KG1 (cell line): ENCODE measurements at regions not wholly inside any gene's neighbourhood (a gene's known extent, or its start where the extent isn't known, plus 50 kb on each side); places are given as distances from the start of the nearest gene placed in this dataset.
"Not testable (repeated sequence)": the region's sequence is repeated elsewhere in the genome, so short reads cannot be mapped to it uniquely, and the experiment has no call there.

Experiments
- DNase-seq: peaks from one replicate; lab custom pipeline; 2025; lab: John Stamatoyannopoulos, UW

DNA sequence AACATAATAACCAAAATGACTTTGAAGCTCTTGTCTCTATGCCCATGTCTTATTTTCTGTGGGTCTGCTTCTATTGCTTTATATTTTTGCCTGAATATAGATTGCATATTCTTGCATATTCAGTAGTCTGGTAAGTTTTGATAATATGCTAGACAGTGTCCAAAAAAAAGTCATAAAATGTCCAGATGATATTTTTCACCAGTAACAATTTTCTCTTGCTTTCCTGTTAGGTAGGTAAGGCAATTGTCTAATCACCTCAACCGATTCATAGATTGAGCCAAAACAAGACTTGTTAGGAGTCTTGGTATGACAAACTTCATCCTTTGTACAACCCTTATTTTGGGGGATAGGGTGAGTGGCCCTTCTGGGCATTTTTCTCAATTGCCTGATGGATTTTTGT lies 277.0 kb upstream of the NRP1 start:
- DNase-seq: no peak

DNA sequence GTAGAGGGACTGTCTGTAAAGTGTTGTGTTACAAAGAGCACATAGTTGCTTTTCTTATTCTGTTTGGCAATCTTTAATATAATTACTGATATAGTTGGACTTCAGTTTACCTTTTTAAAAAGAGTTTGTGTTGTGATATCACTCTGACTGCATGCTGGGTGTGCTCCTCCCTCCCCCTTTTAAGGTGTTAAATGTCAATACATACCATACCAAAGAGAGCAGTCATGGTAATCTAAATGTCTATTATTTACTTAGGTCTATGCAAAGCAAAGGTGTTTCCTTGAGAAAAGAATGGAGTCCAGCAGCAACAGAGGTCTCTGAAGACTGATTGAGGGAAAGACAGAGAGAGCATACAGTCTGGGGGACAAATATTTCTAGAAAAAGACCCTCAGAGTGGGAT lies 275.1 kb upstream of the NRP1 start:
- no peak for DNase-seq

DNA sequence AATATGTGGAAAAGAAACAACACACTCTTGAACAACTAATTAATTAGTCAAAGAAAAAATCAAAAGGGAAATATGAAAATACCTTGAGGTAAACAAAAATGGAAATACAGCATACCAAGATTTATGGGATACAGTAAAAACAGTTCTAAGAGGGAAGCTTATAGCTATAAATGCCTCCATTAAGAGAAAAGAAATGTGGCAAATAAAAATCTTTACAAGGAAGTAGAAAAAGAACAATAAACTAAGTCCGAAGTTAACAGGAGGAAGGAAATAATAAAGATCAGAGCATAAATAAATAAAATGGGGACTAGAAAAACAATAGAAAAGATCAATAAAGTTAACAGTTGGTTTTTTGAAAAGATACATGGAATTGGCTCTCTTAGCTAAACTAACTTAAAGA lies 267.8 kb upstream of the NRP1 start:
- no peak for DNase-seq

DNA sequence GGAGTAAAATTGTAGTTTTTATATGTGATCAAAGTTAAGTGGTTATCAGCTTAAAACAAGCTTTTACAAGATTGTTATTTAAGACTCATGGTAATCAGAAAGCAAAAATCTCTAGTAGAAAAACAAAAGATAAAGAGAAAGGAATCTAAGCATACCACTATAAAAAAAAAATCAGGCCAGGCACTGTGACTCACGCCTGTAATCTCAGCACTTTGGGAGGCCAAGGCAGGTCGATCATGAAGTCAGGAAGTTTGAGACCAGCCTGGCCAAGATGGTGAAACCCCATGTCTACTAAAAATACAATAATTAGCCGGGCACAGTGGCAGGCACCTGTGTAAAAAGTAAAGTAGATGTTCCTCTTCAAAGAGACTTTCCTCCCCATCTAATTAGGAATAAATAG lies 265.9 kb upstream of the NRP1 start:
- DNase-seq: no peak

DNA sequence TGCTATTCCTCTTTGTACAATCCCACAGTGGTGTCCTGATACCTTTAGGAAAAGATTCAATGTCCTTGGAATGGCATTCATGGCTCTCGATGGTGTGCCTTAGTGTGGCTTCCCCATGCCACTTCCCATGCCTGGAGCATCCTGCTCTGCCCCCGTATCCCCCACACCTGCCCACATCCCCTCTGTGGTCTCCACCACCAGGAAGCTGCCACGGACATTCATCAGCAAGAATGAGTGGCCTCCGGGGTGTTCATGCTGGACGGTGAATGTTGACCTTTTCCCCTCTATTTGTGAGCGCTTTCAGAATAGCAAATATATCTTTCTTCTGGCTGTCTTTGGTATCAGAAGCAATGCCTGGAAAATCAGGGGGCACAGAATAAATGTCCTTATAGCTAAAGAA lies 262.0 kb upstream of the NRP1 start:
- DNase-seq: no peak

DNA sequence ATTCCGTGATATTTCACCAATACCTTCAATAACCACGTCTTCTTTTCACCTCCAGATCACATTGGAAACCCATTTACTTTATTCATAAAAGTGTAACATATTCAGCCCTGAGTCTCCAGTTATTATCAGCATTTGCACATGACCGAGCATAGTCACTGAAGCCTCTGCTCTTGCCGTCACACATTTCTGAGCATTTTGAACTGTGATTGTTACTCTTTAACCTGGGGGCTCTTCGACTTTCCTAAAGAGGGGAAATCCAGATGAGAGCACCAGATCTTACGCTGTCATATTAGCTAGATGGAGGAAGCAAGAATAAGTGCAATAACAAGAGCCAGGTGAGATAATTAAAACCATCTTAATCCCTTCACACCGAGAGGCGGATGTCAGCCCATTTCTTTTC lies 260.0 kb upstream of the NRP1 start:
- no peak for DNase-seq

DNA sequence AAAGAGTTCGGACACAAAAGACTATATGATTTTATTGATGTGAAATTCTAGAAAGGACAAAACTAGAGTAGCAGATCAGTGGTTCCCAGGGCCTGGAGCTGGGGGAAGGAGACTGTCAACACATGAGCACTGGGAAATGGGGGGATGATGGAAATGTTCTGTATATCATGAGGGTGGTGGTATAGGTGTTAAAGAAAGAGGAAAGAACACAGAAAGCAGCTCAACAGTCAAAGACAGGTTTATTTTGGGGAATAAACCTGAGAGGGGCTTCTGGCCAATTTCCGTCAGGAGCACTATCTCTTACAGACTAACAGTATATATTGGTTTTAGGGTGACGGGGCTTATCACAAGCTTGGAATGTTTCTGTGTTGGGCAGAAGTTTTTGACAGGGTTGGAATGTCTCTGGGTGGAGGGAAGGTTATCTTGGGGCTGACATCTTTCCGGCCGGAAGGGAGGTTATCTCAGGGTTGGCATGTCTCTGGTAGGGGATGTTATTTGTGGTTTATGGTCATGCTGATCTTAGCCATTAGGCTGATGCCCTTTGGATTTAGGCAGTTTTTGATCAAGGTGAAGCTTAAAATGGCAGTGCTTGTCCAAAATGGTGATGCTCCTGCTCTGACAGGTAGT lies 254.6 kb upstream of the NRP1 start:
- no peak for DNase-seq

DNA sequence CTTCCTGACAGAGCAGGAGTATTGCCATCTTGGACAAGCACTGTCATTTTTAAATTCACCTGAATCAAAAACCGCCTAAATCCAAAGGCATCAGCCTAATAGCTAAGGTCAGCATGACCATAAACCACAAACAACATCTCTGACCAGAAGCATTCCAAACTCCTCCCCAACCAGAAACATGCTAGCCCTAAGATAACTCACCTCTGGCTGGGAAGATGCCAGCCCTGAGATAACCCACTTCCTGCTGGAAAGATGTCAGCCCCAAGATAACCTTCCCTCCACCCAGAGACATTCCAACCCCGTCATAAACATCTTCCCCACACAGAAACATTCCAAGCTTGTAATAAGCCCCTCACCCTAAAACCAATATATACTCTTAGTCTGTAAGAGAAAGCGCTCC lies 250.1 kb upstream of the NRP1 start:
- not testable (repeated sequence) for DNase-seq

DNA sequence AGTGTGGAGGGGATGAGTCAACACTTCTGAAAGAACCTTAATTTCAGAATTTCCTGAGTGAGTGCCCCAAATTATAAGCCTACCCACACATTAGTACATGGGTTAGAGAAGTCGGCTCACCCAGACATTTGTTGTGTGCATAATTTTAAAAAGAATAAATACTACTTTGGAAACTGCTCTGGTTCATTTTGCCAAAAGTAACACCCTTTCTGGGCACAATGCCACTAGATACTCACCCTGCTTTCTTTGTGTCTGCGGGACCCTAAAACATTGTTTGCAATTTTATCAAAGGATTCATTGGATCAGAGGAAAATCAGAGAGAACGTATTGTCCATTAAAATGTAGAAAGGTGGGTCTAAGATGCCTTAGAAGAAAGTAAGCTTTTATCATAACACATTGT lies 245.5 kb upstream of the NRP1 start:
- DNase-seq: no peak

DNA sequence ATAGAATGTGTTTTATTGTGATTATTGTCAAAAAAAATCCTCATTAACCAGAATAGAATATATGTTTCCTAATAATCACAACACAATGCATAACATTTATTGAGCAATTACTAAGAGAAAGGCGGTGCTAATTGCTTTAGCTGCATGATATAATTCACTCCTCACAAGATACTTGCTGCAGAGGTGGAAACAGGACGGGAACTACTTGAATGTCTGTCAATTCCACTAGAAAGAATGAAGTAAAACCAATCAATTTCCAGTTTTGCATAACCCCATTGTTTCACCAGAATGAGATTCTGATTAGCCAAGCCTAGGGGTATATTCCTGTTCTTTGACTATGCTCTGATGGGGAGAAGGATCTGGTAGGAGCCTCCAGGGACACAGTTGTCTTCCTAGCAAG lies 239.1 kb upstream of the NRP1 start:
- no peak for DNase-seq

DNA sequence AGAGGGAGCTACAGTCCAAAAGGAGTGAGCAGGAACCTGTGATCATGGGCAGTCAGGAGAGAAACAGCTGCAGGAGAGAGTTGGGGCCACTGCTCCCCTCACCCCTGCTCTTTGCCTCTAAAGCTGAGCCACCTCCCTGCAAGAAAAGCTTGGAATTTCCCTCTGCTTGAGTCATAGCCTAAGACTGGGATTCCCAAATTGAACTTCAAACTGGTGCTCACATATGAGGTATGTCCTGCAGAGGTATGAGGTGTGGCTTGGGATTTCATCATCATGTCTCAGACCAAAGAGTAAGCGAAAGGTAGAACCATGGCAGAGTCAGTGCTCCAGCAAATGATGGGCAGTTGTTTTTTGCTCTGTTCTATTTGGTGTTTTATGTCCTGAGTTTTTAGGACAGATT lies 237.1 kb upstream of the NRP1 start:
- DNase-seq: no peak

DNA sequence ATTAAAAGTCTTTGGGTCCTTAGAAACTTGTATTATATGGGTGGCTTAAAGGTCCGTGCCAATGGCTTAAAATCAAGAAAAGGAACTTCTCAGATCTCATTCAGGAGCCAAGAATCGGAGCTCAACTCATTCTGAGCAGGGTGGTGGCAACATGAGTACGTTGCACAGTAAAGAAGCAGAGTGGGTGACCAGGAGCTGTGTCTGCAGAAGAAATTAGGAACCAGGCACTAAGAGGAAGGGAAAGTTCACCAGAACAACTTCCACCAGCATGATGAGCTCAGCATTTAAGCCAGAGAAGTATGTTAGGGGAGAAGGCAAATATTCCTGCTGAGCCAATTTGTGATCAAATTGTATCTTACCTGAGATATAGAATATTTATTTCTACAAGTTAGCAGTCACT lies 236.0 kb upstream of the NRP1 start:
- DNase-seq: no peak

DNA sequence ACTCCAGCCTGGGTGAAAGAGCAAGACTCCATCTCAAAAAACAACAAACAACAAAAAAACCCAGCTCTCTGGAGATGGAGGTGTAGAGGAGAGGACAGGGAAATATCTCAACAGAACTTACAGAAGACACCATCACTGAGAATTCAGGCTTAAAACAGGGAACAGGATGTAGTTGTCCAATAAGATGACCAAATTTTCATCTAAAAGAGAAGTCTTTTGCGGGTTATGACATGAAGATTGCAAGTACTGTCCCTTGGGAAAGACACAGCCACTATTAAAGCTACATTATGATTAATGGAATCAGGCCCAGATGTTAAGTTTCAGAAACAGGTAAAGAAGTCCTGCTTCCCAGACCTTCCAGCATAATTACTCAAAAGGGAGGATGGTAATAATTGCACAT lies 235.2 kb upstream of the NRP1 start:
- no peak for DNase-seq

DNA sequence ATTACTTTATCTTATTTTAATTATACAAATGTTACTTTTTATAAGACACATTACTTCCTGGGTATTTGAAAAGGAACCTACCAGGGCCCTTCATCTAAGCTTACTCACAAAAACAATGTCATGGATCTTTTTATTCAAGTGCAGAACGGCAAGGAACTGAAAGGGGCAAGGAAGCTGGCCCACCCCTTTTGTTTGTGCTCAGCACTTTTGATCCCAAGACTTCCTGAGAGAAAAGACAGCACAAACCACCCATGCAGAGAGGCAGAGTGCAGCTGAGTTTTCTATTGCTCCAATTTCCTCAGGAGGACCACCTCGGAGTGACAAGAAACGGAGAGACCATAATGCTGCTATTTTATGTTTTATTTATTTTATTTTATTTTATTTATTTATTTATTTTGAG lies 232.0 kb upstream of the NRP1 start:
- no peak for DNase-seq

DNA sequence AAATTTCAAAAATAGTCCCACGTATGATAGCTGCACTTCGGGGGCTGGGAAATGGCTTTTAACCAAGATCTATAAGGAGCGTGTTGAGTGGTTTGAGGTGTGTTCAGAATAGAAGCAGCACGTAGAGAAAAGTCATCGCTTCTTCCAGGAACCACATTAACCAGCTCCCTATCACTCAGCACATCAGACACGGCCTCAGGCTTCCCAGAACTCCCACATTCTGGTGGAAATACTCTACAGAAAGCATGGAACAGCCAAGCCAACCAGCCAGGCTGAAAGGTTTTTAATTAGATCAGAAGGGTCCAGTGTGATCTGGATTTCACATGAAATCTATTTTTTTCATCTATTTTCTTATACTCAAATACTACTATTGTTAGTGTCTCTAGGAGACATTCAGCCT lies 231.5 kb upstream of the NRP1 start:
- no peak for DNase-seq

DNA sequence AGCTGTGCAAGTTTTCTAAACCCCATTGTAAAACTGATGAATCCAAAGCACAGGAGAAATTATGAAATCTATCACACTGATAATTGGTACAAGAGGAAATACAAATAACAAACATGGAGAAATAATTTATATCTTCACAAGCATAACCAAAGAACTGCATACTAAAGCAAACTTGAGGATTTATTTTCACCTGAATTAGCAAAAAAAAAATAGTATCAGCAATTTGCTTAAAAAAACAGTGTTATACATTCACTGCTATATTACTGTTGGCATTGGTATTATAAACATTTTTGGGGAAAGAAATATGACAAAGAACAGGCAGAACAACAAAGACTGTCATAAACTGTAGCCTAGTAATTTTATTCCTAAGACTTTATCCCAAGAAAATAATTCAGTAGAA lies 230.8 kb upstream of the NRP1 start:
- no peak for DNase-seq

DNA sequence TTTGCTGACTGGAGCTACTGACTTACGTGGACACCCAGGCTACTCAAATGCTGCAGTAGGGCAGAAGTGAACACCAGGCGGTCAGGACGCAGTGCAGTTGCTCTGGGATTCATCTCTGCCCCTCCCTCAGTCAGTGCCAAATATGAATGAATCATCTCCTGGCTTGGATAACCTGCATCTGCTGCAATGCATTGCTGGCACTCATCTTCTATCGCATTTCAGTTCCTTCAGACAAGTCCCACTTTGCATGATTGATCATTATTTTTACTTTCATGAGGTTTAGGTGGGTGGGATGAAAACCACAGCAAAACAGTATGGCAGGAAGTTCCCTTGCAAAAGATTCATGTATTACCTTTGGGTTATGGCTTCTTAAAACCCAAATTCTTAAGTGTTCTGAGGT lies 224.6 kb upstream of the NRP1 start:
- no peak for DNase-seq

DNA sequence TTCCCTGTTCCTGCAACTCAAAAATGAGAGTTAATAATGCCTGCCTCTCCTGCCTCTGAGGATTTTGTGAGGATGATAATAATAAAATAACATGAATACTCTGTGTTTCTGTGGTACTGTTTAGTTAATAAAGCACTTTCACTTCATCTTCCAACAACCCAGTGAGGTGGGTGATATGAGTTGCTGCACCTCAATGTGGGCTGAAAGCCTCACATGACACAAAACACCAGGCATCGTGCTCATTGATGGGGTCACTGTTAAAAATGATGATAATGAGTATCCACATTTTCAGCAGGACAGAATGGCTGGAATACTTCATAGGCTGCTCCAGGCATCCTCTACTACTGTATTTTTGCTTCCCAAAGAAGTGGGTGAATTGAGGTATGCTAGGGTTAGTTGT lies 222.8 kb upstream of the NRP1 start:
- DNase-seq: no peak

DNA sequence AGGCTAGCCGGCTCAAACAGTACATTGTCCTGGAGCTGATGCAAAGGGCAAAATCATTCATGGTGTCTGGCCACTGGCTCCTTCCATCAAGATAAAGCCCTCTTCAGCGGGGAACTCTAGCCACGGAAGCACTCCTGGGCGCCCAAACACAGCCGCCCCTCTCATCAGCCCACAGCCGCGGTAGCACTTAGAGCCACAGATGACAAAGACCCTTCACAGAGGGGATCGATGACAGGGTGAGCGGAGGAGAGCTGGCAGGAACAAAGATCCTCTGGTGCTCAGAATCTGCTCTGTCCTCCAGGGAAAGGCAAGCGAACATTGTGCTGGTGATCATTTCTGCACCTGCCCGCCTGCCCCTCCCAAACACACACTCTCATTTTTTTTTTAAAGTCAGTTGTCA lies 222.2 kb upstream of the NRP1 start:
- no peak for DNase-seq

DNA sequence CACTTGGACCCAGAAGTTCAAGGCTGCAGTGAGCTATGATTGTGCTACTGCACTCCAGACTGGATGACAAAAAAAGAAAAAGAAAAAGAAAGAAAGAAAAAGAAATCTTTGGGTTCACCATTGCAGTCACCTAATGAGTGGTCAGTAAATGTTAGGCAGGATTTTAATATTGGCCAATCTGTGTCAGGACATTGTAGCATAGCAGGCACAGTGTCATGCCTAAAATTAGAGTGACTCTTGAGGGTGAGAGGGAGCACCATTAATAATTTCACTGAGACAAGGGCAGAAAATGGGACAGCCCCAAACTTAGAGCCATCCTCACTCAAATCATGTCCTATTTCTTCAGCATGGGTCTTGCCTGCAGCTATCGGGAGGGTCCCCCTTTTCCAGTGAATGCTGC lies 221.6 kb upstream of the NRP1 start:
- DNase-seq: no peak

DNA sequence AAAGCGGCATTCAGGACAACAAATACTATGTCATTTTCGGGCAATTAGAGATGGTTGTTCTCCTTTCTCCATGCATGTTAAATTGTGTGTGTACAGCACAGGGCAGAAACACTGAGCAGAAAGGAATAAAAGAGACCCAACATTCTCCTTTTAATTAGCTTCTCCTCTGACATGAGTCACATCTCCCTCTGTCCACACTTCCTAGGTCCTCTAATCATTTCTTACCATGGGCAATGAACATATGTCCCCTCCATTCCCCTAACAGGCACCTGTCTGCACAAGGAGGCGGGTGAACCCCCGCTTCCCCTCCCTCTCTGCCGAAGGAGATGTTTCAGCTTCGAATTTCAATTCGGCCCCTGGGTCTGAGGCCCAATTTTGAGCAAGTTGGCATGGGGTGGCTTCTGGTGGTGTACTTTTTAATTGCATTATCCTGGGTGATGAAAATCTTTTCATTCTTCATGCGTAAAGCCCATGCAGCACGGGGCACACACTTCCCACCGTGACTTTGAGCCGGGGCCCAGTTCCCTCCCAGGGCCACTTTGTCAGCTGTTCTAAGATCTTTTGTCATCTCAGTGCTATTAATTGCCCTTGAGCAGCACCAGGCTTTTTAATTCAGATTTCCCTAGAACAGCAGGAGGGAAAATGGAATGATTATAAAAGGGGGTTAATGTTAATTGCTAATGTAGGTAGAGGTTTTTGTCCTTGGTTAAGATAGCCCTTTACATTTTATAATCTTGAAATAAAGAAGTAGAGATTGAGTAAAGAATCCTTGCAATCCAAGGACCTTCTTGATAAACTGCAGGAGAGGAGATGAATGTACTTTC lies 219.5 kb upstream of the NRP1 start:
- no peak for DNase-seq

DNA sequence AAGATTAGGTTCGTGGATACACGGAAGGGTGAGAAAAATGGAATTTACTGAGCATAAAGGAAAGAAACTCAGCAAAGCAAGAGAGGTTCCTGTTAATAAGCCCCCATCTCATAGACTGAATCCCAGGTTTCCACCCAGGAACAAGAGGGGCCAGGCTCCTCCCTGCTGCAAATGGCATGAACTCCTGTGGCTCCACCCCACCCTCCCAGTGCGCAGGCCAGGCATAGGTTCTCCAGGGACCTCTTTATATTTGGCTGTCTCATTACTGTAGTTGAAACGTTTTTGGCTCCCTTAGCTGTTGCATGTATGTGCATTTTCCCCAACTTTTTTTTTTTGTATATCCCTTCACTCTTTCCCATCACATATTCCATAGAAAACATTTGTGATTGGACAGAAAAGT lies 217.8 kb upstream of the NRP1 start:
- no peak for DNase-seq

DNA sequence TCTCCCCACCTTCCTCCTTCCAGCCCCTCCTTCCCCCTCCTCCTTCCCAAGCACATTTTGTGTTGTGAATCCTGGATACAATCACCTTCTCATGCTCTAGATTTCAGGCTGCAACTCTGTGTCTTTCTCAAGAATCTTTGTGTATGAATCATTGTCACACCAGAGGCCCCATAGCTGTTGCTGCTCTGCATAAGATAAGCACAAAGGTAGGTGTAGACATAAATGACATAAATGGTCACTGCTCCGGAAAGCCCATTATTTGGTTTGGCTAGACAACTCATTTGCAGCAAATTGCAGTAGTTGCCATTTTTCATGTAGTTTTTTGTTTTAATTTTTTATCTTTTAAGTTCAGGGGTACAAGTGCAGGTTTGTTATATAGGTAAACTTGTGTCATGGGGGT lies 216.3 kb upstream of the NRP1 start:
- no peak for DNase-seq

DNA sequence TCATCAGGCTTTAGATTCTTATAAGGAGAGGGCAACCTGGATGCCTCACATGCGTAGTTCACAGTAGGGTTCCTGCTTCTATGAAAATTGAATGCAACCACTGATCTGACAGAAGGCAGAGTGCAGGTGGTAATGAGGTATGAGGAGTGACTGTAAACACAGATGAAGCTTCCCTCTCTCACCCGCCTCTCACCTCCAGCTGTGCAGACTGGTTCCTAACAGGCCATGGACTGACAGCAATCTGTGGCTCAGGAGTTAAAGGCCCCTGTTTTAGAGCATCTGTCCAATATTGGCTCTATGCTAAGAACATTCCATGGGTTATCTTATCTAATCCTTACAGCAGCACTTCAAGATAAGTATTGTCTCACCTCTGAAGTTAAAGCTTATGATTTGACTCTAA lies 213.5 kb upstream of the NRP1 start:
- no peak for DNase-seq
